ENCODE measurements at regions not wholly inside any gene's neighbourhood (a gene's known extent, or its start where the extent isn't known, plus 50 kb on each side); places are given as distances from the start of the nearest gene placed in this dataset.

GRCh38 chr16:72399811-72400210, 227.9 kb upstream of the PMFBP1 start:
- DNase-seq = no peak

- DNase-seq = no peak
Measured at GRCh38 chr16:72397876-72398275, 225.9 kb upstream of the PMFBP1 start.

- no peak for DNase-seq
Measured at GRCh38 chr16:72394526-72394925, 222.6 kb upstream of the PMFBP1 start.

GRCh38 chr16:72389791-72390190, 217.8 kb upstream of the PMFBP1 start:
- DNase-seq = no peak

- DNase-seq = no peak
Measured at GRCh38 chr16:72388007-72388406, 216.1 kb upstream of the PMFBP1 start.

- DNase-seq = no peak
Measured at GRCh38 chr16:72384651-72385050, 212.7 kb upstream of the PMFBP1 start.

GRCh38 chr16:72380283-72380682, 208.3 kb upstream of the PMFBP1 start:
- DNase-seq = no peak

- no peak for DNase-seq
Measured at GRCh38 chr16:72373201-72373600, 201.2 kb upstream of the PMFBP1 start.

GRCh38 chr16:72372087-72373045, 200.4 kb upstream of the PMFBP1 start:
- no peak for DNase-seq

- peak; percentile 42 for DNase-seq
Measured at GRCh38 chr16:72371307-72372086, 199.5 kb upstream of the PMFBP1 start.

GRCh38 chr16:72369274-72369673, 197.3 kb upstream of the PMFBP1 start:
- DNase-seq = no peak

- DNase-seq = no peak
Measured at GRCh38 chr16:72367851-72368250, 195.9 kb upstream of the PMFBP1 start.

GRCh38 chr16:72362973-72363372, 191.0 kb upstream of the PMFBP1 start:
- no peak for DNase-seq

- DNase-seq = no peak
Measured at GRCh38 chr16:72362476-72362875, 190.5 kb upstream of the PMFBP1 start.

GRCh38 chr16:72357910-72358309, 186.0 kb upstream of the PMFBP1 start:
- DNase-seq = peak; percentile 20

- no peak for DNase-seq
Measured at GRCh38 chr16:72355561-72355960, 183.6 kb upstream of the PMFBP1 start.

- DNase-seq = no peak
Measured at GRCh38 chr16:72349719-72350118, 177.8 kb upstream of the PMFBP1 start.

- DNase-seq = no peak
Measured at GRCh38 chr16:72332926-72333325, 161.0 kb upstream of the PMFBP1 start.

GRCh38 chr16:72324578-72324977, 152.6 kb upstream of the PMFBP1 start:
- DNase-seq = no peak

GRCh38 chr16:72317446-72317845, 145.5 kb upstream of the PMFBP1 start:
- DNase-seq = no peak

GRCh38 chr16:72313903-72314302, 141.9 kb upstream of the PMFBP1 start:
- no peak for DNase-seq

- DNase-seq = peak; percentile 75
Measured at GRCh38 chr16:72312828-72313227, 140.9 kb upstream of the PMFBP1 start.

GRCh38 chr16:72311426-72311825, 139.5 kb upstream of the PMFBP1 start:
- DNase-seq = no peak

GRCh38 chr16:72309001-72309400, 137.0 kb upstream of the PMFBP1 start:
- no peak for DNase-seq

Data from NCI-H2227 treated with DMSO at 0.1 percent for 48 hours (cell line).